ENCODE measurements at regions not wholly inside any gene's neighbourhood (a gene's known extent, or its start where the extent isn't known, plus 50 kb on each side); places are given as distances from the start of the nearest gene placed in this dataset.
A peak's percentile ranks its signal among the peaks of the same experiment; 100 is the strongest.
"Not testable (repeated sequence)": the region's sequence is repeated elsewhere in the genome, so short reads cannot be mapped to it uniquely, and the experiment has no call there.

GRCh38 chr3:104018541-104018940 is 1348.2 kb upstream of the ALCAM start:
- H3K27me3 Mint-ChIP-seq, result no peaks in the 10 kb centered on the region
- no peak overlapping the region for H3K4me3 Mint-ChIP-seq
- H3K9me3 Mint-ChIP-seq, result peaks cover 16 to 26% of the 10 kb centered on the region in 2 donors
- no peaks in the 10 kb centered on the region for H3K4me1 Mint-ChIP-seq
- H3K27ac Mint-ChIP-seq, result no peak overlapping the region
- DNase-seq (no peak), ATAC-seq (no peak)

GRCh38 chr3:104031598-104031997 is 1335.1 kb upstream of the ALCAM start:
- Mint-ChIP-seq H3K4me3 (no peak overlapping the region), H3K27ac (no peak overlapping the region), H3K4me1 (no peaks in the 10 kb centered on the region), H3K27me3 (no peaks in the 10 kb centered on the region), H3K9me3 (peaks cover 0 to 38% of the 10 kb centered on the region in 2 donors)
- no peak for ATAC-seq
- no peak for DNase-seq

DNA sequence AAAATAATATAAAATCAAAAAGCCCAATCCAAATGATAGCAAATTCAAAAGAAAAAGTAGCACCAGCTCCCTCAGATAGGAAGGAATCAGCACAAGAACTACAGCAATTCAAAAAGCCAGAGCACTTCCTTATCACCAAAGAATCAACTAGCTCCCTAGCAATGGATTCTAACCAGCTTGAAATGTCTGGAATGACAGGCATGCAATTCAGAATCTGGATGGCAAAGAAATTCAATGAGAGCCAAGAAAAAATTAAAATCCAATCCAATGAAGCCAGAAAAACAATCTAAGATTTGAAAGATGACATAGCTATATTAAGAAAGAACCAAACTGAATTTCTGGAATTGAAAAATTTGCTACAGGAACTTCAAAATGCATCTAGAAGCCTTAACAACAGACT is 1334.4 kb upstream of the ALCAM start:
- H3K4me3 Mint-ChIP-seq, result no peak overlapping the region
- no peak overlapping the region for H3K27ac Mint-ChIP-seq
- peaks cover 0 to 38% of the 10 kb centered on the region in 2 donors for H3K9me3 Mint-ChIP-seq
- H3K27me3 Mint-ChIP-seq, result no peaks in the 10 kb centered on the region
- no peak for ATAC-seq
- H3K4me1 Mint-ChIP-seq, result no peaks in the 10 kb centered on the region
- no peak for DNase-seq

GRCh38 chr3:104040896-104041295 is 1325.8 kb upstream of the ALCAM start:
- no peak overlapping the region for H3K27ac Mint-ChIP-seq
- no peaks in the 10 kb centered on the region for H3K4me1 Mint-ChIP-seq
- H3K9me3 Mint-ChIP-seq, result peaks cover 5 to 23% of the 10 kb centered on the region in 2 donors
- ATAC-seq (no peak), DNase-seq (no peak)
- no peak overlapping the region for H3K4me3 Mint-ChIP-seq
- H3K27me3 Mint-ChIP-seq, result no peaks in the 10 kb centered on the region

GRCh38 chr3:104043001-104043543 is 1323.6 kb upstream of the ALCAM start:
- peaks cover 5 to 19% of the 10 kb centered on the region in 2 donors for H3K9me3 Mint-ChIP-seq
- H3K27me3 Mint-ChIP-seq, ATAC-seq, DNase-seq, H3K27ac Mint-ChIP-seq, H3K4me3 Mint-ChIP-seq, H3K4me1 Mint-ChIP-seq: not testable (repeated sequence)

DNA sequence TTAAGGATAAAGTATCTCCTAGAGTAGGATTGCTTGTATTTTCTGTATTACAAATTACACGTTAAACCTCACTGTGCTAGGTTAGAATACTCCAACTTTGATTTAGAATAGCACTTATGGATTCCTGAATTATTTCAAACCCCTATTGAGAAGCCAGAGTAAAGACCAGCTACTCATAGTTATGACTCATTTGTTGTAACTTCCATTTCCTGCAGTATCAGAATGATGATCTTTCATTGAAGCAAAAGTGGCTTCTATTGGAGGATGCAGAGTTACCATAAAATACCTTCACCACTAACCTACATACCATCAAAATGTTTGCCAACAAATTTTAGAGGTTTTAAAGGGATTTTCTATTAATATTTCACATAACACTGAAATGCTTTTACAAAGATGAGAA is 1322.7 kb upstream of the ALCAM start:
- Mint-ChIP-seq H3K9me3 (peaks cover 1 to 17% of the 10 kb centered on the region in 2 donors), H3K27me3 (no peaks in the 10 kb centered on the region), H3K27ac (no peak overlapping the region), H3K4me3 (no peak overlapping the region), H3K4me1 (no peaks in the 10 kb centered on the region)
- DNase-seq (no peak), ATAC-seq (no peak)

DNA sequence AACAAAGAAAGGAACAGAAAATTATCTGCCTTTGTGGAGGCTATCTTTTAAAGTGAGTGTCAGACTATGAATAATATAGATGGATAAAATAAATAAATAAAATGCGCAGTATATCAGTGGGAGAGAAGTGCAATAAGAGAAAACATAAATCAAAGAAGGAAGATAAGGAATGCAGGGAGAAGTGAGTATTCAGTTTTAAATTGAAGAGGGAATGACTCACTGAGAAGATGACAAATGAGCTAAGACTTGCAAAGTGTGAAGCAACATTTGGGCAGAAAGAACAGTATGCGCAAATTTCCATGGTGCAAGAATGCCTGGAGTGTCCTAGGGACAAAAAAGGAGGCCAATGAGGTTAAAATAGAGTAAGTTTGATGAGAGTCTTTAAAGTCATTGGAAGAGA is 1300.1 kb upstream of the ALCAM start:
- Mint-ChIP-seq H3K27ac (no peak overlapping the region), H3K27me3 (no peaks in the 10 kb centered on the region), H3K9me3 (no peaks in the 10 kb centered on the region), H3K4me1 (no peaks in the 10 kb centered on the region), H3K4me3 (no peak overlapping the region)
- ATAC-seq (no peak), DNase-seq (no peak)

- Mint-ChIP-seq H3K27ac (no peak overlapping the region), H3K4me1 (no peaks in the 10 kb centered on the region), H3K27me3 (no peaks in the 10 kb centered on the region), H3K9me3 (no peaks in the 10 kb centered on the region), H3K4me3 (no peak overlapping the region)
- ATAC-seq, result no peak
- DNase-seq, result no peak
These were observed 1297.6 kb upstream of the ALCAM start for GRCh38 chr3:104069114-104069513.

DNA sequence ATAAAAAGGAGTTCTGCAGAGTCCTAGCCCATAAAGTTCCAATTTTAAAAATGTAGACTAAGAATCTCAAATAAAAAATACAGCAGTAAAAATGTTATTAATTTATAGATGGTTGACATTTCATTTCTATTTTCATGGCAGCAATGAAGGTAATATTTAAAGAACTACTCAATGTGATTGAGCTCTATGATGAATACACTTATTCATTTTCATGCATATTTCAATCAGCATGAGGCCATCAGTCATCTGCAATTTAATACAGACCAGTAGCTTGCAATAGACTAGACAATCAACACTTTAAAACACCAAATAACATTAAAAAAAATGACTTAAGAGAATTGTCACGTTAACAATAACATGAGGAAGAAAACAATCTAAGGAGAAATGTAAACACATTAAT is 1295.8 kb upstream of the ALCAM start:
- Mint-ChIP-seq H3K27me3 (no peaks in the 10 kb centered on the region), H3K27ac (no peak overlapping the region), H3K9me3 (no peaks in the 10 kb centered on the region), H3K4me3 (no peak overlapping the region), H3K4me1 (no peaks in the 10 kb centered on the region)
- DNase-seq (no peak), ATAC-seq (no peak)

GRCh38 chr3:104080088-104080626 is 1286.6 kb upstream of the ALCAM start:
- H3K4me1 Mint-ChIP-seq, result no peaks in the 10 kb centered on the region
- H3K4me3 Mint-ChIP-seq, result no peak overlapping the region
- ATAC-seq, result no peak
- no peaks in the 10 kb centered on the region for H3K27me3 Mint-ChIP-seq
- no peaks in the 10 kb centered on the region for H3K9me3 Mint-ChIP-seq
- H3K27ac Mint-ChIP-seq, result no peak overlapping the region
- DNase-seq, result no peak

DNA sequence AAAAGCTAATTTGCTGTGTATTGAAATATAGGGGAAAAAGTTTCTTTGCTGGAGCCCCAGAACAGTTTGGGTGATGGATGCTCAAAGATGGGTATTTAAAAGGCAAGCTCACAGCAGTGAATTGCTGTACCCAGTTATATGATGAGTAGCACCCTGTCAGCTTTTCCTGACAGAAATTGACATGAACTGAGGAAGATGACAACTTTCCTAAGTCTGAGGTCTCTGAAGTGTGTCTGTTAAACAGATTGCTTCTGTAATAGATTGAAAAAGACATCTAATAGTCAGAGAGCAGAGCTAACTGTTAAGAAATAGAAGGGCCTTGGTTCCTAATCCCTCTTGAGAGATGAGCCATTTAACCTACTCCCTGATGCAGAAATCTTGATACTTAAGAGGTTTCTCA is 1278.0 kb upstream of the ALCAM start:
- ATAC-seq (no peak), DNase-seq (no peak)
- Mint-ChIP-seq H3K27me3 (no peaks in the 10 kb centered on the region), H3K4me3 (no peak overlapping the region), H3K9me3 (peaks cover 4 to 11% of the 10 kb centered on the region in 2 donors), H3K27ac (no peak overlapping the region), H3K4me1 (no peaks in the 10 kb centered on the region)

- not testable (repeated sequence) for H3K4me3 Mint-ChIP-seq, H3K27me3 Mint-ChIP-seq, DNase-seq, H3K4me1 Mint-ChIP-seq, H3K27ac Mint-ChIP-seq, ATAC-seq
- peaks cover 4 to 11% of the 10 kb centered on the region in 2 donors for H3K9me3 Mint-ChIP-seq
These were observed 1276.7 kb upstream of the ALCAM start for GRCh38 chr3:104089987-104090386.

DNA sequence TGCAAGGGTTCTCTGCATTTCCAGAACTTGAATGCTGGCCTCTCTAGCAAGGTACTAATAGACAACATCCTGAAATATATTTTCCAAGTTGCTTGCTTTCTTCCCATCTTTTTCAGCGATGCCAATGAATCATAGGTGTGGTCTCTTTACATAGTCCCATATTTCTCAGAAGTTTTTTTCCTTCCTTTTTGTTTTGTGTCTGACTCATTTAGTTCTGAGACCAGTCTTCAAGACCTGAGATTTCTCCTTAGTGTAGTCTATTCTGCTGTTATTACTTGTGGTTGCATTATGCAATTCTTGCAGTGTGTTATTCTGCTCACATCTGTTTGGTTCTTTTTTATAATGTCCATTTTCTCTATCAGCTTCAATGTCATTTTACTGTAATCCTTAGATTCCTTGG is 1265.0 kb upstream of the ALCAM start:
- no peak for DNase-seq
- no peak overlapping the region for H3K27ac Mint-ChIP-seq
- no peaks in the 10 kb centered on the region for H3K4me1 Mint-ChIP-seq
- peaks cover 6% of the 10 kb centered on the region for H3K27me3 Mint-ChIP-seq
- H3K4me3 Mint-ChIP-seq, result no peak overlapping the region
- ATAC-seq, result no peak
- H3K9me3 Mint-ChIP-seq, result no peaks in the 10 kb centered on the region

- no peaks in the 10 kb centered on the region for H3K4me1 Mint-ChIP-seq
- H3K4me3 Mint-ChIP-seq, result no peak overlapping the region
- peak; percentile 62 for ATAC-seq
- no peak overlapping the region for H3K27ac Mint-ChIP-seq
- peak in 1 of 2 donors; percentile 11 for DNase-seq
- peaks cover 6% of the 10 kb centered on the region for H3K27me3 Mint-ChIP-seq
- no peaks in the 10 kb centered on the region for H3K9me3 Mint-ChIP-seq
These were observed 1264.3 kb upstream of the ALCAM start for GRCh38 chr3:104102386-104102785.

DNA sequence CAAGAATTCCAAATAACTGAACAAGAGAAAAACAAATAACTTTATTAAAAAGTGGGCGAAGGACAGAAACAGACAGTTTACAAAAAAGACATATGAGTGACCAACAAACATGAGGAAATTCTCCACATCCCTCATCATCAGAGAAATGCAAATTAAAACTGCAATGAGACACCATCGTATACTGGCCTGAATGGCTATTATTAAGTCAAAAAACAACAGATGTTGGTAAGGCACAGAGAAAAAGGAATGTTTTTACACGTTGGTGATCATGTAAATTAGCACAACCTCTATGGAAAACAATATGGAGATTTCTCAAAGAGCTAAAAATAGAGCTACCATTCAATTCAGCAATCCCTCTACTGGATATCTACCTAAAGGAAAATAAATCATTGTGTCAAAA is 1260.4 kb upstream of the ALCAM start:
- DNase-seq (no peak), ATAC-seq (no peak)
- H3K4me3 Mint-ChIP-seq, result no peak overlapping the region
- no peak overlapping the region for H3K27ac Mint-ChIP-seq
- H3K4me1 Mint-ChIP-seq, result no peaks in the 10 kb centered on the region
- peaks cover 6% of the 10 kb centered on the region for H3K27me3 Mint-ChIP-seq
- H3K9me3 Mint-ChIP-seq, result no peaks in the 10 kb centered on the region

GRCh38 chr3:104108522-104108921 is 1258.2 kb upstream of the ALCAM start:
- Mint-ChIP-seq H3K27ac (no peak overlapping the region), H3K4me1 (no peaks in the 10 kb centered on the region)

GRCh38 chr3:104126463-104126862 is 1240.2 kb upstream of the ALCAM start:
- Mint-ChIP-seq H3K27ac (no peak overlapping the region), H3K4me3 (no peak overlapping the region), H3K4me1 (no peaks in the 10 kb centered on the region), H3K9me3 (peaks cover 5 to 24% of the 10 kb centered on the region in 2 donors), H3K27me3 (no peaks in the 10 kb centered on the region)
- ATAC-seq, result no peak
- DNase-seq, result no peak

More at GRCh38 chr3:104108522-104108921, 1258.2 kb upstream of the ALCAM start:
- ATAC-seq (no peak), DNase-seq (no peak)
- Mint-ChIP-seq H3K27me3 (no peaks in the 10 kb centered on the region), H3K4me3 (no peak overlapping the region), H3K9me3 (peaks cover 0 to 7% of the 10 kb centered on the region in 2 donors)
